GM12892 (cell line): ENCODE measurements at regions not wholly inside any gene's neighbourhood (a gene's known extent, or its start where the extent isn't known, plus 50 kb on each side); places are given as distances from the start of the nearest gene placed in this dataset.

ENCODE experiments used
- DNase-seq: peaks from one replicate; pipeline ENCODE4 v3.0.0; 2011; ENCODE audit not compliant: insufficient read length
- FAIRE-seq: peaks from 2 replicates; lab custom pipeline; 2011; peaks lifted over from hg19 to GRCh38; lab: Jason Lieb, UNC
- POLR2A ChIP-seq: IDR thresholded peaks from 2 replicates; pipeline ENCODE4 v1.6.1; 2011; ENCODE audit warnings: low read depth, low read length, control low read depth
- POLR2AphosphoS5 ChIP-seq: IDR thresholded peaks from 2 replicates; pipeline ENCODE4 v1.6.1; 2011; ENCODE audit warnings: low read depth, low read length, control low read depth
- TAF1 ChIP-seq: IDR thresholded peaks from 2 replicates; pipeline ENCODE4 v1.6.1; 2011; ENCODE audit warnings: low read depth, mild to moderate bottlenecking, control low read depth, low read length, borderline replicate concordance

GRCh38 chr5:29800752-29801151 lies 1392.7 kb upstream of the CDH6 start:
- DNase-seq (no peak), FAIRE-seq (no peak)
- TF ChIP-seq POLR2A: no peak
- no peak for TF ChIP-seq POLR2AphosphoS5
- no peak for TF ChIP-seq TAF1

DNA sequence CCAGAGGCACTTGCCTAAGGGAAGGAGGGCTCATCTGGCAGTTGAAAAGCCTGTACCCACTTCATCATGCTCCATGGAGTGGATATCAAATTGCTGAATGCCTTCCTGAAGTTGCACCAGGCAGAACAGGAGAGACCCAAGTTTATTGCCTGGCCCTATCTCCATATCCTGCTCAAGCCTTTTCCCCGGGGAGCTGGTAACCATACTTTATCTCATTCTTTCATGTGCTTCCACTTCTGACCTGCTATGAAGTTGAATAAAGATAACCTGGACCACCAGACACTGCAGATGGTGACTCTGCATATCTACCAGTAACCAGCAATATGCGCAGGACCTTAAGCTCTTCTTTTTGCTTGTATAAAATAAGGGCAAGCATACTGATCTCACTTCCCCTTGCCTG lies 1397.5 kb upstream of the CDH6 start:
- no peak for FAIRE-seq
- TF ChIP-seq POLR2AphosphoS5 (no peak), POLR2A (no peak), TAF1 (no peak)
- DNase-seq: no peak

GRCh38 chr5:29795096-29795652 lies 1398.3 kb upstream of the CDH6 start:
- no peak for TF ChIP-seq TAF1
- TF ChIP-seq POLR2AphosphoS5: no peak
- TF ChIP-seq POLR2A: no peak
- FAIRE-seq (no peak), DNase-seq (no peak)

- DNase-seq: no peak
- no peak for FAIRE-seq
- no peak for TF ChIP-seq TAF1
Measured at GRCh38 chr5:29794141-29794787, 1399.2 kb upstream of the CDH6 start.

GRCh38 chr5:29790281-29790680 lies 1403.2 kb upstream of the CDH6 start:
- TF ChIP-seq TAF1 (no peak), POLR2A (no peak), POLR2AphosphoS5 (no peak)
- no peak for FAIRE-seq
- DNase-seq: no peak

DNA sequence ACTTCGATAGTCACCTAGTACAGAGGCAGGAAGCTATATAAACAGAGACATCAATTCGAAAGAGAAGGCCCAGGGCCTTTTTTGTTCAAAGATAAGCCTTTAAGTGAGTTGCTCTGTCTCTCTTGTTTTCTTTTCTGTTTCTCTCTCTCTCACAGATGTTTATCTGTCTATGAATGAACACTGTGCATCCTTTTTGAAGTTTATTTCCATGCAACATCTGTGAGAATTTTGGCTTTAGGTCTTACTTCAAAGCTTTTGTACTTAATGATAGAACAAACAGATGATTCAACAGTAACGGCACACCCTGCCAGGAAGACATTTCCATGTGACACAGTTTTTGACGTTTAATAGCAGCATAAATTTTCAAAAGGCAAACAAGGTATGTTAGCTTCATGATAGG lies 1413.1 kb upstream of the CDH6 start:
- FAIRE-seq: no peak

GRCh38 chr5:29779141-29779540 lies 1414.3 kb upstream of the CDH6 start:
- FAIRE-seq (no peak), DNase-seq (no peak)
- TF ChIP-seq TAF1 (no peak), POLR2A (no peak), POLR2AphosphoS5 (no peak)

More for the DNA sequence above, 1413.1 kb upstream of the CDH6 start:
- no peak for DNase-seq
- TF ChIP-seq POLR2AphosphoS5 (no peak), TAF1 (no peak), POLR2A (no peak)

GRCh38 chr5:29777373-29777772 lies 1416.1 kb upstream of the CDH6 start:
- no peak for TF ChIP-seq TAF1
- no peak for TF ChIP-seq POLR2AphosphoS5
- TF ChIP-seq POLR2A: no peak
- FAIRE-seq: no peak
- DNase-seq: no peak

- TF ChIP-seq POLR2AphosphoS5: no peak
- no peak for TF ChIP-seq TAF1
- no peak for TF ChIP-seq POLR2A
- no peak for FAIRE-seq
- DNase-seq: no peak
Measured at GRCh38 chr5:29770936-29771335, 1422.5 kb upstream of the CDH6 start.

DNA sequence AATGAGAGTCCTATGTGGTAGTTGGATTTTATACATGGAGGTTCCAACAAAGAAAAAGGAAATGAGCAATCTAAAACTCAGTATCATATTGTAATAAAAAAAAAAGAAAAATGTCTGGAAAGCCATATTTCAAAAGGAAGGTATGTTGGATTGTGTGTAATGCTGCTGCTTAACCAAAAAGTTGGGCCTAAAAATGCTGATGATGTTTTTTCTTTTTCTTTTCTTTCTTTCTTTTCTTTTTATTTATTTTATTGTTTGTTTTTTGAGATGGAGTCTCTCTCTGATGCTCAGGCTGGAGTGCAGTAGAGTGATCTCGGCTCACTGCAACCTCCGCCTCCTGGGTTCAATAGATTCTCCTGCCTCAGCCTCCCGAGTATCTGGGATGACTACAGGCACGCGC lies 1424.0 kb upstream of the CDH6 start:
- FAIRE-seq: no peak
- TF ChIP-seq TAF1: no peak
- no peak for TF ChIP-seq POLR2A
- no peak for TF ChIP-seq POLR2AphosphoS5
- no peak for DNase-seq

DNA sequence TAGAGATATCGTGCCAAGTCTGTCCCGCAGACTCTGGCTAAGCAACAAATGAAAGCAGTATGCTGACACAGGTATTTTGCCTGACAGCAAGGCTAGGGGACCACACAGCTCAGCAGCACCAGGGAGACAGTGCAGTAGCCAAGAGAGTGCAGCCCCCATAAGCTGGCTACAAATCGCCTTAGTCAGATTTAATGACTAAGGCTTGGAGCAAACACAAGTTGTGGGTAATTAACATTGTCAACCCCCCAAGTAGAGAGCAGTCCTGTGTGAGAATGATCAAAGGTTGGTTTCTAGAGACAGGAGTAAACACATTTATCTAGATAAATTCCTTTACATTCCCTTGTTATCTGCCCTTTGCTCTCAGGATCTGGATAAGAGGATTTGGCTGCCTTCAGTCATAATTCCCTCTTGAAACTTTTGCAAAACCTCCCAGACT lies 1434.5 kb upstream of the CDH6 start:
- DNase-seq (no peak), FAIRE-seq (no peak)
- TF ChIP-seq POLR2A (no peak), TAF1 (no peak), POLR2AphosphoS5 (no peak)

DNA sequence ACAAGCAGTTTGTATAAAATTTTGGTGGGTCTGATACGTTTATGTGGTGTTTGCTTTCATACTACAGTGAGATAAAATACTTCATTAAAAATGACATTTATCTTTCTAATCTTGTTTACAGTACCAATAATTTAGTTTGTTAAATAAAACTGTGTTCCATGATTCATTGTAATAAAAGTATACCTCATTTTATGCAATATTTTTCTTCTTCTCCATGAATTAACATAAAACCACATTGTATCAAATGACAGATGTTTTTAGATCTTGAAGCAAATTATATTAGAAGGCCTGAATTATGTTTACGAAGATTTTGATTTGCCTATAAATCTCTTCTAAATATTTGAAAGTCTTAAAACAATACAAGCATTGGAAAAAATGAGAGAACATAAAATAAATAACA lies 1443.0 kb upstream of the CDH6 start:
- no peak for FAIRE-seq
- TF ChIP-seq POLR2A (no peak), POLR2AphosphoS5 (no peak), TAF1 (no peak)
- no peak for DNase-seq

- TF ChIP-seq POLR2A (no peak), TAF1 (no peak), POLR2AphosphoS5 (no peak)
- DNase-seq (no peak), FAIRE-seq (no peak)
Measured at GRCh38 chr5:29744618-29745017, 1448.9 kb upstream of the CDH6 start.
